ENCODE measurements at regions not wholly inside any gene's neighbourhood (a gene's known extent, or its start where the extent isn't known, plus 50 kb on each side); places are given as distances from the start of the nearest gene placed in this dataset.

- H3K4me3 ChIP-seq (ENCODE audit: low read depth, low read length): no peak overlapping the region
- no peak for DNase-seq (ENCODE audit: low read depth)
- TF ChIP-seq POLR2A (IDR thresholded peaks at IDR 0.05; ENCODE audit: extremely low read depth, insufficient read length): no peak
- TF ChIP-seq CTCF (IDR thresholded peaks at IDR 0.05; ENCODE audit: low read depth, low read length): no peak
- TF ChIP-seq MYC (IDR thresholded peaks at IDR 0.05; ENCODE audit: low read depth, low read length): no peak
- TF ChIP-seq MAX (IDR thresholded peaks at IDR 0.05; ENCODE audit: low read depth, low read length): no peak
These were observed 317.6 kb upstream of the FERMT1 start for GRCh38 chr20:6440443-6440799.

- no peak overlapping the region for H3K4me3 ChIP-seq (ENCODE audit: low read depth, low read length)
- no peak for TF ChIP-seq POLR2A (IDR thresholded peaks at IDR 0.05; ENCODE audit: extremely low read depth, insufficient read length)
- no peak for TF ChIP-seq MAX (IDR thresholded peaks at IDR 0.05; ENCODE audit: low read depth, low read length)
- TF ChIP-seq CTCF (IDR thresholded peaks at IDR 0.05; ENCODE audit: low read depth, low read length): no peak
- TF ChIP-seq MYC (IDR thresholded peaks at IDR 0.05; ENCODE audit: low read depth, low read length): no peak
- no peak for DNase-seq (ENCODE audit: low read depth)
These were observed 317.1 kb upstream of the FERMT1 start for GRCh38 chr20:6439737-6440442.

GRCh38 chr20:6434131-6434530 is 311.3 kb upstream of the FERMT1 start:
- H3K4me3 ChIP-seq (ENCODE audit: low read depth, low read length): no peak overlapping the region
- no peak for TF ChIP-seq MYC (IDR thresholded peaks at IDR 0.05; ENCODE audit: low read depth, low read length)
- TF ChIP-seq MAX (IDR thresholded peaks at IDR 0.05; ENCODE audit: low read depth, low read length): no peak
- TF ChIP-seq CTCF (IDR thresholded peaks at IDR 0.05; ENCODE audit: low read depth, low read length): no peak
- TF ChIP-seq POLR2A (IDR thresholded peaks at IDR 0.05; ENCODE audit: extremely low read depth, insufficient read length): no peak
- DNase-seq (ENCODE audit: low read depth): no peak

- TF ChIP-seq POLR2A (IDR thresholded peaks at IDR 0.05; ENCODE audit: extremely low read depth, insufficient read length): no peak
- no peak for TF ChIP-seq MYC (IDR thresholded peaks at IDR 0.05; ENCODE audit: low read depth, low read length)
- TF ChIP-seq CTCF (IDR thresholded peaks at IDR 0.05; ENCODE audit: low read depth, low read length): no peak
- no peak for TF ChIP-seq MAX (IDR thresholded peaks at IDR 0.05; ENCODE audit: low read depth, low read length)
- no peak overlapping the region for H3K4me3 ChIP-seq (ENCODE audit: low read depth, low read length)
- DNase-seq (ENCODE audit: low read depth): no peak
These were observed 307.6 kb upstream of the FERMT1 start for GRCh38 chr20:6430381-6430780.

- TF ChIP-seq POLR2A (IDR thresholded peaks at IDR 0.05; ENCODE audit: extremely low read depth, insufficient read length): no peak
- peak; percentile 80 for DNase-seq (ENCODE audit: low read depth)
- H3K4me3 ChIP-seq (ENCODE audit: low read depth, low read length): no peak overlapping the region
These were observed 303.6 kb upstream of the FERMT1 start for GRCh38 chr20:6426287-6426891.

GRCh38 chr20:6421321-6422248 is 298.8 kb upstream of the FERMT1 start:
- no peak for TF ChIP-seq POLR2A (IDR thresholded peaks at IDR 0.05; ENCODE audit: extremely low read depth, insufficient read length)
- TF ChIP-seq CTCF (IDR thresholded peaks at IDR 0.05; ENCODE audit: low read depth, low read length): no peak
- no peak for TF ChIP-seq MYC (IDR thresholded peaks at IDR 0.05; ENCODE audit: low read depth, low read length)
- TF ChIP-seq MAX (IDR thresholded peaks at IDR 0.05; ENCODE audit: low read depth, low read length): no peak
- H3K4me3 ChIP-seq (ENCODE audit: low read depth, low read length): no peak overlapping the region
- DNase-seq (ENCODE audit: low read depth): no peak

Data from NB4 (cell line).